Natural killer cell (primary cell): ENCODE measurements at regions not wholly inside any gene's neighbourhood (a gene's known extent, or its start where the extent isn't known, plus 50 kb on each side); places are given as distances from the start of the nearest gene placed in this dataset.

Experiments
- ATAC-seq, 3 donors: fragments of 150-1000 bp in 2 of 3; fragments of 200-7000 bp in 1 of 3; cut with Tn5 transposase; 1 replicate in 1 of 3; 2 replicates in 2 of 3; pipeline ENCODE4 v1.10.0; 2021; ENCODE audit warnings: mild to moderate bottlenecking in 2 of 3, moderate library complexity in 2 of 3
- DNase-seq, 2 donors: peaks; one replicate each; pipeline versions ENCODE4 v3.0.0 to v3.0.0-alpha.2; 2013 to 2021; ENCODE audit warnings: mixed read lengths in 1 of 2
- H3K27ac ChIP-seq: one replicate; pipeline ENCODE4 v1.5.1; 2013; ENCODE audit warnings: mild to moderate bottlenecking, low read length
- H3K27me3 ChIP-seq: one replicate; pipeline ENCODE4 v1.6.1; 2013; ENCODE audit warnings: low read length; ENCODE audit not compliant: control insufficient read depth, insufficient read depth
- H3K36me3 ChIP-seq: one replicate; pipeline ENCODE4 v1.6.1; 2013; ENCODE audit warnings: low read length; ENCODE audit not compliant: control insufficient read depth, insufficient read depth
- H3K4me1 ChIP-seq: one replicate; pipeline ENCODE4 v1.6.1; 2013; ENCODE audit warnings: low read length; ENCODE audit not compliant: control insufficient read depth, insufficient read depth
- H3K4me3 ChIP-seq: one replicate; pipeline ENCODE4 v1.5.1; 2013; ENCODE audit warnings: low read length
- H3K9me3 ChIP-seq: one replicate; pipeline ENCODE4 v1.6.1; 2013; ENCODE audit warnings: low read length; ENCODE audit not compliant: control insufficient read depth, insufficient read depth
- H3K27ac Mint-ChIP-seq, 2 donors: one replicate each; pipeline ENCODE4 v1.8.0; 2022; ENCODE audit warnings: mild to moderate bottlenecking in 2 of 2, mixed read lengths in 2 of 2, moderate library complexity in 1 of 2
- H3K27me3 Mint-ChIP-seq, 2 donors: one replicate each; pipeline ENCODE4 v1.8.0; 2022; ENCODE audit warnings: low read depth in 2 of 2, mixed read lengths in 2 of 2
- H3K36me3 Mint-ChIP-seq: one replicate; pipeline ENCODE4 v1.8.0; 2022; ENCODE audit warnings: mixed read lengths
- H3K4me1 Mint-ChIP-seq, 2 donors: one replicate each; pipeline ENCODE4 v1.8.0; 2022; ENCODE audit warnings: mixed read lengths in 2 of 2
- H3K4me3 Mint-ChIP-seq: one replicate; pipeline ENCODE4 v1.8.0; 2022; ENCODE audit warnings: mild to moderate bottlenecking, moderate library complexity, mixed read lengths
- H3K9me3 Mint-ChIP-seq, 2 donors: one replicate each; pipeline ENCODE4 v1.8.0; 2022; ENCODE audit warnings: mixed read lengths in 2 of 2
- CTCF ChIP-seq: fragments of 200-600 bp; IDR thresholded peaks from one replicate; pipeline ENCODE4 v1.8.0; 2022; ENCODE audit warnings: antibody characterized with exemption
- WGBS: methylation state at CpG from one replicate; pipeline ENCODE4 v1.1.7; 2013; ENCODE audit warnings: missing lambda C conversion rate; ENCODE audit not compliant: insufficient coverage; 5-methylcytosine and 5-hydroxymethylcytosine counted together
- intact Hi-C: fragments of 100-400 bp; cut with micrococcal nuclease; formaldehyde crosslinking; loops from one replicate; pipeline ENCODE4 v1.14.2; 2022

DNA sequence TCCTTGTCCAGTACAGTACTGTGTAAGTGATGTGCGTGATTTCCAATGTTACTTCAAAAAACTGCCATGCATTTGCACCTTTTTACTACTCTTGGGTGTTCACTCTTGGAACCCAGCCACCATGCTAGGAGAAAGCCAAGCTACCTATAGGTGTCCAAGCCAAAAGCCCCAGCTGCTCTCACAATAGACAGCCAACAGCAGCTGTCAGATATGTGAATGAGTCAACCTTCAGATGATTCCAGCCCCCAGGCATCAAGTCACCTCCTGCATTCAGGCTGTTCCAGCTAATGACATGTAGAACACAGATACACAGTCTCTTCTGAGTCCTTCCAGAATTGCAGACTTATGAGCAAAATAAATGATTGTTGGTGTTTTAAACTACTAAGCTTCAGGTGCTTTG is 417.7 kb upstream of the TGFBR2 start:
- Mint-ChIP-seq H3K27me3 (peaks cover 14 to 33% of the 10 kb centered on the region in 2 donors), H3K4me3 (no peak overlapping the region), H3K9me3 (no peaks in the 10 kb centered on the region), H3K27ac (no peak overlapping the region), H3K36me3 (no peaks in the 10 kb centered on the region), H3K4me1 (no peaks in the 10 kb centered on the region)
- no peak overlapping the region for H3K4me3 ChIP-seq
- no peak for DNase-seq
- intact Hi-C loops, result no loop called here
- WGBS, result 100% methylated on average over 1 of the region's 1 CpG
- H3K27ac ChIP-seq, result no peak overlapping the region
- H3K36me3 ChIP-seq, result no peaks in the 10 kb centered on the region
- H3K9me3 ChIP-seq, result no peaks in the 10 kb centered on the region
- no peaks in the 10 kb centered on the region for H3K4me1 ChIP-seq
- H3K27me3 ChIP-seq, result no peaks in the 10 kb centered on the region
- no peak for TF ChIP-seq CTCF
- ATAC-seq, result no peak

DNA sequence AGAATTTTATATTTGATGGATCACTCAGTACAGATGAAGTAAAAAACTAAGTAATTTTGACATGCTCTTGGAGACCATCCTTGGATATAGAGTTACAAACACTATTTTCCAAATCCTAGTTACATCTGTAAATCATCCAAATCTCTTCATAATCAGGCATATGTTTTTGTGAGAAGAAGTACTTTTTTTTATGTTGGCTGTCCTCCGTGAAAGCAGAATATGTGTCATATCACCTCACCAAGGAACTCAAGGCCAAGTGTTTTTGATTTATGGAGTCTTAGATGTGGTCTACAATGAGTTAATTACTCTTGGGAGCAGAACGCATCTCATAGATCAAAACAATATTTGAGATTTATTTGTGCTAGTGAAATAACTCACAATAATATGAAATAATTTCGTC is 416.5 kb upstream of the TGFBR2 start:
- ATAC-seq (no peak), DNase-seq (no peak)
- no peak overlapping the region for H3K27ac ChIP-seq
- intact Hi-C loops, result loop anchor here (10.0 kb wide), 1 partner anchor 1525 kb away; no protein-coding TSS in a partner anchor
- no peaks in the 10 kb centered on the region for H3K9me3 Mint-ChIP-seq
- H3K4me3 Mint-ChIP-seq, result no peak overlapping the region
- WGBS, result no CpG with 5 or more reads among the region's 3 CpGs
- no peaks in the 10 kb centered on the region for H3K4me1 ChIP-seq
- no peaks in the 10 kb centered on the region for H3K9me3 ChIP-seq
- no peaks in the 10 kb centered on the region for H3K27me3 ChIP-seq
- H3K27me3 Mint-ChIP-seq, result peaks cover 10 to 38% of the 10 kb centered on the region in 2 donors
- no peaks in the 10 kb centered on the region for H3K4me1 Mint-ChIP-seq
- no peak overlapping the region for H3K27ac Mint-ChIP-seq
- H3K36me3 Mint-ChIP-seq, result no peaks in the 10 kb centered on the region
- H3K4me3 ChIP-seq, result no peak overlapping the region
- no peaks in the 10 kb centered on the region for H3K36me3 ChIP-seq
- TF ChIP-seq CTCF, result no peak

- DNase-seq, result no peak
- no peak for TF ChIP-seq CTCF
- WGBS, result 31% methylated on average over 2 of the region's 2 CpGs
Observed at GRCh38 chr3:30193625-30194044, 412.8 kb upstream of the TGFBR2 start.

DNA sequence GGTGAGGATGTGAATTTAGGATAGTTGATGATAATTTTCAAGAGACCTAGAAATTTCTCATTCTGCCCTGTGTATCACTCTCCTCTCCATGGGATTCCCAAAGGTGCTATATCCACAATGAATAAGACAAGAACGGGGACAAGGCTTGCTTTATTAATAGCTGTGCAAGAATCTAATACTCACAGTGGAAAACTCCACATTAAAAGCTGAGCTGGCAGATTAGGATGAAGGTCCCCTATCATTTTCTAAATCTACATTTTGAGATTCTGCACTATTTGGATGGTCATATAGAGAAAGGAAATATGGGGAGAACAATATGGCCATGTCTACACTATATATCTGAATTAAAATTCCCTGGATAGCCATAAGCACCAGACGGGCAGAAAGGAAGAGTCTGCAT is 411.0 kb upstream of the TGFBR2 start:
- Mint-ChIP-seq H3K9me3 (no peaks in the 10 kb centered on the region), H3K27me3 (peaks cover 0 to 28% of the 10 kb centered on the region in 2 donors)
- intact Hi-C loops, result loop anchor here (5.0 to 10.0 kb wide), 2 partner anchors 497 to 1531 kb away; no protein-coding TSS in a partner anchor

More at GRCh38 chr3:30193625-30194044, 412.8 kb upstream of the TGFBR2 start:
- no peaks in the 10 kb centered on the region for H3K36me3 Mint-ChIP-seq
- Histone ChIP-seq H3K27ac (no peak overlapping the region), H3K36me3 (no peaks in the 10 kb centered on the region), H3K27me3 (no peaks in the 10 kb centered on the region), H3K4me3 (no peak overlapping the region), H3K4me1 (no peaks in the 10 kb centered on the region), H3K9me3 (no peaks in the 10 kb centered on the region)
- no peak for ATAC-seq
- no peaks in the 10 kb centered on the region for H3K9me3 Mint-ChIP-seq
- intact Hi-C loops, result loop anchor here (10.0 kb wide), 1 partner anchor 1529 kb away; no protein-coding TSS in a partner anchor
- no peaks in the 10 kb centered on the region for H3K4me1 Mint-ChIP-seq
- H3K27me3 Mint-ChIP-seq, result peaks cover 0 to 35% of the 10 kb centered on the region in 2 donors
- no peak overlapping the region for H3K27ac Mint-ChIP-seq
- H3K4me3 Mint-ChIP-seq, result no peak overlapping the region

More for the DNA sequence above, 411.0 kb upstream of the TGFBR2 start:
- Histone ChIP-seq H3K9me3 (no peaks in the 10 kb centered on the region), H3K27me3 (no peaks in the 10 kb centered on the region), H3K4me1 (no peaks in the 10 kb centered on the region), H3K27ac (no peak overlapping the region), H3K4me3 (no peak overlapping the region), H3K36me3 (no peaks in the 10 kb centered on the region)
- ATAC-seq, result no peak
- no peak for TF ChIP-seq CTCF
- no peak overlapping the region for H3K27ac Mint-ChIP-seq
- no peak for DNase-seq
- H3K4me1 Mint-ChIP-seq, result no peaks in the 10 kb centered on the region
- H3K4me3 Mint-ChIP-seq, result no peak overlapping the region
- 80% methylated on average over 1 of the region's 2 CpGs for WGBS
- H3K36me3 Mint-ChIP-seq, result no peaks in the 10 kb centered on the region
